ENCODE measurements at regions not wholly inside any gene's neighbourhood (a gene's known extent, or its start where the extent isn't known, plus 50 kb on each side); places are given as distances from the start of the nearest gene placed in this dataset.

DNA sequence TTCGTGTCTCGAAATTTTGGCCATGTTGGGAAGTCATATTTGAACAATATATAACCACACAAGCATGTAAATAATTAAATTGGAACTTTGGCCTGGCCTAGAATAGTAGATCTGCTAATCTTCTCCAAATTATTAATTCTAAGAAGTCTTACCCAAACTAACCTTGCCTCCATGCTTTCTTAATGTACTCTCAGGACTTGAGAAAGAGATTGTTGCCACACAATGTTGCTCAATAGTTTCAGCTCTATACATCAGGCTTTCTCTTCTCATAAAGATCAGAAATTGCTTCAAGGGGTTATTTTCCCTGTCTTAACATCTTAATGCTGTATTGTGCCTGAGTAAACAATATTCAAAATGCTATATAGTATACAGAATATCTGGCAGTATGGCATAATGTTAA is 202.7 kb upstream of the LRIG1 start:
- no peak for TF ChIP-seq CTCF (IDR thresholded peaks at IDR 0.05; ENCODE audit: insufficient read depth, low read length, poor library complexity, severe bottlenecking)
- no peak overlapping the region for H3K4me3 ChIP-seq (replicated peaks; ENCODE audit: low read depth, low read length)
- no peaks in the 10 kb centered on the region for H3K36me3 ChIP-seq (ENCODE audit: control insufficient read depth, insufficient read depth, low read length)
- H3K27me3 ChIP-seq (replicated peaks; ENCODE audit: control insufficient read depth, insufficient read depth, low read length), result no peaks in the 10 kb centered on the region
- no peak for DNase-seq (ENCODE audit: extremely low read depth, insufficient read length)

GRCh38 chr3:66705076-66705475 is 204.3 kb upstream of the LRIG1 start:
- H3K4me3 ChIP-seq (replicated peaks; ENCODE audit: low read depth, low read length), result no peak overlapping the region
- DNase-seq (ENCODE audit: extremely low read depth, insufficient read length), result no peak
- no peaks in the 10 kb centered on the region for H3K36me3 ChIP-seq (ENCODE audit: control insufficient read depth, insufficient read depth, low read length)
- no peaks in the 10 kb centered on the region for H3K27me3 ChIP-seq (replicated peaks; ENCODE audit: control insufficient read depth, insufficient read depth, low read length)
- TF ChIP-seq CTCF (IDR thresholded peaks at IDR 0.05; ENCODE audit: insufficient read depth, low read length, poor library complexity, severe bottlenecking), result no peak

DNA sequence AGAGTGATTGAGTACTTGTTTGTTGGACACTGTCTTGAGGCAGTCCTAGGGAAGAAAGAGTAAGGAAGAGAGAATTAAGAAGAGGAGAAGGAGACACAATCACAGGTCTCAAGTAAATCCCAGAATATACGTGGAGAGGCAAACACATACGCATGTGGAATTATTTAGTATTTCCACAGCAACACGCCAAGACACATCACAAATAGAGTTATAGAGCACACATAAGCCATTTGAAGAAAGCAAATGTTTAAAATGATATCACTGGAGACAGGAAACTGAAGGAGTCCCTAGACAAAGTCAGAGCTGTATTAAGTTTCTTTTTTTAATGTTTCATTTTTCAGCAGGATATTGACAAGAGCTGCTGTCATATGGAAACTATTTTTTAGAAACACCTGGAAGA is 206.1 kb upstream of the LRIG1 start:
- TF ChIP-seq CTCF (IDR thresholded peaks at IDR 0.05; ENCODE audit: insufficient read depth, low read length, poor library complexity, severe bottlenecking), result no peak
- Histone ChIP-seq H3K4me3 (replicated peaks; ENCODE audit: low read depth, low read length) (no peak overlapping the region), H3K27me3 (replicated peaks; ENCODE audit: control insufficient read depth, insufficient read depth, low read length) (no peaks in the 10 kb centered on the region), H3K36me3 (ENCODE audit: control insufficient read depth, insufficient read depth, low read length) (no peaks in the 10 kb centered on the region)
- DNase-seq (ENCODE audit: extremely low read depth, insufficient read length), result no peak

- no peaks in the 10 kb centered on the region for H3K36me3 ChIP-seq (ENCODE audit: control insufficient read depth, insufficient read depth, low read length)
- no peak overlapping the region for H3K4me3 ChIP-seq (replicated peaks; ENCODE audit: low read depth, low read length)
- DNase-seq (ENCODE audit: extremely low read depth, insufficient read length), result no peak
- TF ChIP-seq CTCF (IDR thresholded peaks at IDR 0.05; ENCODE audit: insufficient read depth, low read length, poor library complexity, severe bottlenecking), result no peak
- no peaks in the 10 kb centered on the region; the same call in 1 of the 2 replicates for H3K27me3 ChIP-seq (replicated peaks; ENCODE audit: control insufficient read depth, insufficient read depth, low read length)
These were observed 208.7 kb upstream of the LRIG1 start for GRCh38 chr3:66709532-66709931.

DNA sequence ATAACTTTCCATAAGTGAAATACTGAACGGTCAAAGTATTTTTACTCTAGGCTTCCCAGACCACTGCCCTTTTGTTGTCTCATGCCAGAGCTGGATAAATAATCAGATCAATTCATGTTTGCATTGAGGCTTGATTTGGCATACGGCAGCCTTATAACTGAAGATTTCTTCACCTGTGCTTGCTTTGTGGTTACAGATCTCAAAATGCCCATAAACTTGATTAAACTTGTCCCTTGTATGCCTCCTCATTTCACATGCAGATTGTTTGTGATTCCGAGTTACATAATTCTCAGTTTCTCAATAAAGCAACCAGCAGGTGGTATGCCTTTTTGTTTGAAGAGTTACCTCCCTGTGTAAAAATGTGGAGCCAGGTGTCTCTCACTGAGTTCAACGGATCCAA is 211.4 kb upstream of the LRIG1 start:
- Histone ChIP-seq H3K4me3 (replicated peaks; ENCODE audit: low read depth, low read length) (no peak overlapping the region), H3K36me3 (ENCODE audit: control insufficient read depth, insufficient read depth, low read length) (no peaks in the 10 kb centered on the region), H3K27me3 (replicated peaks; ENCODE audit: control insufficient read depth, insufficient read depth, low read length) (no peaks in the 10 kb centered on the region; the same call in 1 of the 2 replicates)
- DNase-seq (ENCODE audit: extremely low read depth, insufficient read length), result no peak
- TF ChIP-seq CTCF (IDR thresholded peaks at IDR 0.05; ENCODE audit: insufficient read depth, low read length, poor library complexity, severe bottlenecking), result no peak

DNA sequence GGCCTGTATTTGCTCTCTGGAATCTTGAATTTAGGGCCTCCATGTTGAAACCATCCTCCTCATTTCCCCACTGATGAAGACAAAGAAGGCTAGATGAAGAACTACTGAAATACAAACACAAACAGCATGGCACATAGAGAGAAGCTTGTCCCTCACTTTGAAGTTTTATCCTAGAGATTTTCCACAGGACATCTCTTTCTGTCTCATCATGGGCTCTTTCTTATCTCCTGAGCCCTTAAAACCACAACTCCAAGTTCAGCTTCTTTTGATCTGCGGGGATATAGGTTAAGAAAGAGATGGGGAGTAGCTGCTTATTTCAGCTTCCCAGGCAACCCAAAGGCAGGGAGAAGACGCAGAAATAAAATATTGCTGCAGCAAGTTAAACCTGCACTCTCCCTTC is 213.1 kb upstream of the LRIG1 start:
- no peaks in the 10 kb centered on the region for H3K36me3 ChIP-seq (ENCODE audit: control insufficient read depth, insufficient read depth, low read length)
- no peak overlapping the region for H3K4me3 ChIP-seq (replicated peaks; ENCODE audit: low read depth, low read length)
- no peak for TF ChIP-seq CTCF (IDR thresholded peaks at IDR 0.05; ENCODE audit: insufficient read depth, low read length, poor library complexity, severe bottlenecking)
- H3K27me3 ChIP-seq (replicated peaks; ENCODE audit: control insufficient read depth, insufficient read depth, low read length), result no peaks in the 10 kb centered on the region; the same call in 1 of the 2 replicates
- no peak for DNase-seq (ENCODE audit: extremely low read depth, insufficient read length)

All from GM06990 (cell line).